NK-92 treated with Interleukin-12 subunit alpha and Interleukin-12 subunit beta, amount 100 ng/mL, for 24 hours (cell line): ENCODE measurements at regions not wholly inside any gene's neighbourhood (a gene's known extent, or its start where the extent isn't known, plus 50 kb on each side); places are given as distances from the start of the nearest gene placed in this dataset.
A peak's percentile ranks its signal among the peaks of the same experiment; 100 is the strongest.
"Not testable (repeated sequence)": the region's sequence is repeated elsewhere in the genome, so short reads cannot be mapped to it uniquely, and the experiment has no call there.

ENCODE experiments used
- DNase-seq: peaks from one replicate; lab custom pipeline; 2025; lab: John Stamatoyannopoulos, UW

- DNase-seq = peak; percentile 15
Measured at GRCh38 chr15:30842798-30843472, 60.8 kb upstream of the FAN1 start.

GRCh38 chr15:30845536-30845935 lies 58.2 kb upstream of the FAN1 start:
- DNase-seq = not testable (repeated sequence)
